Adrenal gland (tissue), 5 donors: ENCODE measurements at regions not wholly inside any gene's neighbourhood (a gene's known extent, or its start where the extent isn't known, plus 50 kb on each side); places are given as distances from the start of the nearest gene placed in this dataset.

Experiments used
- POLR2A ChIP-seq, 2 donors: fragments of 450-650 bp; IDR thresholded peaks; one replicate each; pipeline ENCODE4 v1.6.1; 2017; ENCODE audit warnings: antibody characterized with exemption in 2 of 2, mild to moderate bottlenecking in 2 of 2, moderate library complexity in 1 of 2
- TF ChIP-seq, protein P1 (sequence below), 6 experiments: fragments of 450-650 bp in 4 of 6; fragments of 200-600 bp in 2 of 6; sonication (generic) in 1 of 6; IDR thresholded peaks; 1 replicate in 5 of 6; 2 replicates in 1 of 6; pipeline versions ENCODE4 v1.5.1 to v1.8.0; 2016 to 2021; ENCODE audit warnings: antibody characterized with exemption in 6 of 6, mild to moderate bottlenecking in 2 of 6, moderate library complexity in 1 of 6
- donor health status: DM: no; HTN: no; CAD: no.

GRCh38 chr5:2872676-2873075 lies 121.2 kb upstream of the IRX2 start:
- TF ChIP-seq, protein P1, sequence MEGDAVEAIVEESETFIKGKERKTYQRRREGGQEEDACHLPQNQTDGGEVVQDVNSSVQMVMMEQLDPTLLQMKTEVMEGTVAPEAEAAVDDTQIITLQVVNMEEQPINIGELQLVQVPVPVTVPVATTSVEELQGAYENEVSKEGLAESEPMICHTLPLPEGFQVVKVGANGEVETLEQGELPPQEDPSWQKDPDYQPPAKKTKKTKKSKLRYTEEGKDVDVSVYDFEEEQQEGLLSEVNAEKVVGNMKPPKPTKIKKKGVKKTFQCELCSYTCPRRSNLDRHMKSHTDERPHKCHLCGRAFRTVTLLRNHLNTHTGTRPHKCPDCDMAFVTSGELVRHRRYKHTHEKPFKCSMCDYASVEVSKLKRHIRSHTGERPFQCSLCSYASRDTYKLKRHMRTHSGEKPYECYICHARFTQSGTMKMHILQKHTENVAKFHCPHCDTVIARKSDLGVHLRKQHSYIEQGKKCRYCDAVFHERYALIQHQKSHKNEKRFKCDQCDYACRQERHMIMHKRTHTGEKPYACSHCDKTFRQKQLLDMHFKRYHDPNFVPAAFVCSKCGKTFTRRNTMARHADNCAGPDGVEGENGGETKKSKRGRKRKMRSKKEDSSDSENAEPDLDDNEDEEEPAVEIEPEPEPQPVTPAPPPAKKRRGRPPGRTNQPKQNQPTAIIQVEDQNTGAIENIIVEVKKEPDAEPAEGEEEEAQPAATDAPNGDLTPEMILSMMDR (IDR thresholded peaks at IDR 0.05): no peak
- no peak for TF ChIP-seq POLR2A (IDR thresholded peaks at IDR 0.05)
